Skeletal muscle tissue (tissue), 3 donors: ENCODE measurements at regions not wholly inside any gene's neighbourhood (a gene's known extent, or its start where the extent isn't known, plus 50 kb on each side); places are given as distances from the start of the nearest gene placed in this dataset.

ENCODE experiments used
- H3K27ac ChIP-seq: one replicate; pipeline ENCODE4 v1.7.0; 2013; ENCODE audit warnings: mild to moderate bottlenecking, low read depth, low read length, inconsistent platforms
- H3K27me3 ChIP-seq, 3 donors: one replicate each; pipeline ENCODE4 v1.7.0; 2013; ENCODE audit warnings: low read length in 3 of 3; ENCODE audit not compliant: control insufficient read depth in 3 of 3, insufficient read depth in 3 of 3
- H3K36me3 ChIP-seq, 3 donors: one replicate each; pipeline ENCODE4 v1.7.0; 2013; ENCODE audit warnings: low read length in 3 of 3; ENCODE audit not compliant: control insufficient read depth in 3 of 3, insufficient read depth in 3 of 3
- H3K4me1 ChIP-seq, 3 donors: one replicate each; pipeline ENCODE4 v1.7.0; 2013; ENCODE audit warnings: low read length in 3 of 3, mild to moderate bottlenecking in 3 of 3; ENCODE audit not compliant: control insufficient read depth in 3 of 3, insufficient read depth in 3 of 3
- H3K4me3 ChIP-seq, 3 donors: one replicate each; pipeline ENCODE4 v1.7.0; 2013; ENCODE audit warnings: low read length in 3 of 3
- H3K9ac ChIP-seq, 3 donors: one replicate each; pipeline ENCODE4 v1.7.0; 2013; ENCODE audit warnings: low read length in 3 of 3, mild to moderate bottlenecking in 3 of 3, moderate library complexity in 2 of 3, low read depth in 1 of 3
- H3K9me3 ChIP-seq, 3 donors: one replicate each; pipeline ENCODE4 v1.7.0; 2013; ENCODE audit warnings: low read length in 3 of 3; ENCODE audit not compliant: control insufficient read depth in 3 of 3
- donor health status: Osteomylitis.

DNA sequence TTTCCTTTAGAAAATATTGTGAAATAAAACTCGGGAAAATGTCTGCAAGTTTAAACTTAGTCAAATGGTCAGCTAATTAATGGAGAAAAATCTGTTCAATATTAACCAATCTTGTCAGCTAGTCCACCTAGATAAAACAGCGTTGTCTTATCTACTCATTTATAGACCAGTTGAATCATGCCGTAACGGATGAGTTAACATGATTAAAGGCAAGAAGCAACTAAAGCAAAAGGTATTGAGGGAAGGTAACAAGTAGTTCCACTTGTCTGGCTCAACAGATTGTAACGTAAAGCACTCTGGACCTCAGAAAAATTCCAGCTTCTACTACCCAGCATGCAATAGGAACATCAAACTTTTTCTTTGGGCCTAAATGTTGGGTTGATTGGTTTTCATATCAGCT lies 958.2 kb downstream of the DIAPH3 start:
- Histone ChIP-seq H3K36me3 (no peaks in the 10 kb centered on the region), H3K4me3 (no peak overlapping the region), H3K9me3 (peaks cover 0 to 6% (median 0%) of the 10 kb centered on the region in 3 donors)

GRCh38 chr13:59208405-59209195 lies 955.1 kb downstream of the DIAPH3 start:
- Histone ChIP-seq H3K36me3 (no peaks in the 10 kb centered on the region), H3K9me3 (no peaks in the 10 kb centered on the region), H3K4me1 (no peaks in the 10 kb centered on the region), H3K9ac (no peak overlapping the region), H3K27ac (no peak overlapping the region), H3K27me3 (peaks cover 0 to 10% (median 0%) of the 10 kb centered on the region in 3 donors), H3K4me3 (no peak overlapping the region)

More for the DNA sequence above, 958.2 kb downstream of the DIAPH3 start:
- H3K4me1 ChIP-seq, result no peaks in the 10 kb centered on the region
- no peaks in the 10 kb centered on the region for H3K27me3 ChIP-seq
- H3K27ac ChIP-seq, result no peak overlapping the region
- no peak overlapping the region for H3K9ac ChIP-seq

GRCh38 chr13:59210543-59210942 lies 953.2 kb downstream of the DIAPH3 start:
- H3K9ac ChIP-seq, result no peak overlapping the region
- H3K9me3 ChIP-seq, result no peaks in the 10 kb centered on the region
- H3K27ac ChIP-seq, result no peak overlapping the region
- H3K4me3 ChIP-seq, result no peak overlapping the region
- peaks cover 0 to 10% (median 0%) of the 10 kb centered on the region in 3 donors for H3K27me3 ChIP-seq
- H3K4me1 ChIP-seq, result no peaks in the 10 kb centered on the region
- no peaks in the 10 kb centered on the region for H3K36me3 ChIP-seq

DNA sequence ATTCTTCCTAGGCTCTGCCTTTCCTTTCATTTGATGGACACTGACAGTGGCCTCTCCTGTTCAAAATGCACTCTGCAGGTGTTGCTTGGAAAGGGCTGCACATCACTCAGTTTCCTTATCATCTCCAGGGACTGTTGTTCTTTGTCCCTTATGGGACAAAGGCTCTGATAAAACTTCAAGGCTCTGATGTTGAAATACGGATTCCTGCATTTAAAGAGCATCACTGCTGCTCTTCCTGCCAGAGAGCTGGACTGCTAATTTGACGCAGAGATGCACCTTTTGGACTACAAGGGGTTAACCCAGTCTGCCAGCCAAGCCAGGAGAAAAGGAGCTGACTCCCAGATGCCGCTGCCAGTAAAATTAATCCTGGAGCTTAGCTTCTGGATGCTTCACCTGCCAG lies 952.1 kb downstream of the DIAPH3 start:
- no peak overlapping the region for H3K9ac ChIP-seq
- H3K9me3 ChIP-seq, result no peaks in the 10 kb centered on the region
- no peaks in the 10 kb centered on the region for H3K36me3 ChIP-seq
- H3K4me3 ChIP-seq, result no peak overlapping the region
- H3K27ac ChIP-seq, result no peak overlapping the region
- H3K4me1 ChIP-seq, result no peaks in the 10 kb centered on the region
- H3K27me3 ChIP-seq, result peaks cover 0 to 10% (median 0%) of the 10 kb centered on the region in 3 donors

- Histone ChIP-seq H3K4me3 (no peak overlapping the region), H3K9me3 (no peaks in the 10 kb centered on the region), H3K27ac (no peak overlapping the region), H3K27me3 (no peaks in the 10 kb centered on the region), H3K4me1 (no peaks in the 10 kb centered on the region), H3K9ac (no peak overlapping the region), H3K36me3 (no peaks in the 10 kb centered on the region)
Observed at GRCh38 chr13:59229401-59229800, 934.3 kb downstream of the DIAPH3 start.

DNA sequence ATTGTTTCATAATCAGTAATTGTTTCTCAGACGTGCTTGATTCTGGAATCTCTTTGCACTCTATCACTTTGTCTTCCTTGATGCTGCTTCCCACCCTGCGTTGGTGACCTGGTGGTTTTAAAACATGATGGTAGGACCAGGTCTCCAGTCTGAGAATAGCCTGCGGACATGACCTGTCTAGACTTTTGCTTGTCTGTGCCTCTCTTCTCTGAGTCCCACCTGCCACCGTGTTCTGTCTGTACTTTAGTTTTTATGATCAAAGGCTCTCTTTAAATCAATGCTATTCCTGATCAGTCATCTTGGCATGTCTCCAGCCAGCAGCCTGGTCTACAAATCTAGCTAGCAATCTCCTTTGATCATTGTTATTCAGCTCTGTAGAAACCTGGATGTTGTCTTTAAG lies 933.9 kb downstream of the DIAPH3 start:
- Histone ChIP-seq H3K27me3 (no peaks in the 10 kb centered on the region), H3K9me3 (no peaks in the 10 kb centered on the region), H3K4me1 (no peaks in the 10 kb centered on the region), H3K4me3 (no peak overlapping the region), H3K27ac (no peak overlapping the region), H3K9ac (no peak overlapping the region), H3K36me3 (no peaks in the 10 kb centered on the region)

DNA sequence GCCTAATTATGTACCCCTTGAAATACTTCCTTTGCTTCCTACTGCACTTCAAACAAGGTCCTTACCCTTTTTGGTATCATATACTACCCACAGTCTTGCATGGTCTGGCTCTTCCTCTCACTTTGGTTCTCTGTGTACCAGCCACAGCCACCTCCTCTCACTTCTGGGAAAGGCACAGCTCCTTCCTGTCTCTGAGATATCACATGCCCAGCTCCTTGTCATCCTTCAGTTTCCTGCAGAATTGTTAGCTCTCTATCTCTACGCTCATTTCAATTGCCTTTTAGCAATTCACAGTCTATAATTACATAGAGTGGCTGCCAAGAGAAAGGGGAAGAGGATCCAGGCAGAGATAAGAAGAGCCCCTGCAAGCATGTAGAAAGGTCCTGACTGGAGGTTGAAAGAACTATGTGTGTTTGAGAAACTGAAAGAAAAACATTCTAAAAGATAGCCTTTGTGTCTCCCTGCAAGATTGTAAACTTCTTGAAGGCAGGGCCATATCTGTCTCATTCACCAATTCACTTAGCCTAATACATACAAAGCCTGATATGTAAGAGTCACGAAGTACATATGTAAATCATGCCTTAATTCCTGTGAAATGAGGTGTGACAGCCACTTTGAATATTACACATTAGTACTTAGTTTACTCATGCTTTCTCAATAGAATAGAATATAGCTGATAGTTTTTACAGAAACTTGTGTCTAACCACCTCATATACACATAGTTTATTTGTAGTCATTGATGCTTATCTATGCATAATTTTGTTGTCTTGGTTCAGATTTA lies 933.1 kb downstream of the DIAPH3 start:
- Histone ChIP-seq H3K9ac (no peak overlapping the region), H3K27me3 (no peaks in the 10 kb centered on the region), H3K36me3 (no peaks in the 10 kb centered on the region), H3K4me1 (no peaks in the 10 kb centered on the region), H3K4me3 (no peak overlapping the region), H3K9me3 (no peaks in the 10 kb centered on the region), H3K27ac (no peak overlapping the region)

- no peaks in the 10 kb centered on the region for H3K36me3 ChIP-seq
- no peaks in the 10 kb centered on the region for H3K27me3 ChIP-seq
- no peak overlapping the region for H3K4me3 ChIP-seq
- no peak overlapping the region for H3K27ac ChIP-seq
- H3K9me3 ChIP-seq, result no peaks in the 10 kb centered on the region
- no peaks in the 10 kb centered on the region for H3K4me1 ChIP-seq
- no peak overlapping the region for H3K9ac ChIP-seq
Observed at GRCh38 chr13:59236309-59236919, 927.3 kb downstream of the DIAPH3 start.

DNA sequence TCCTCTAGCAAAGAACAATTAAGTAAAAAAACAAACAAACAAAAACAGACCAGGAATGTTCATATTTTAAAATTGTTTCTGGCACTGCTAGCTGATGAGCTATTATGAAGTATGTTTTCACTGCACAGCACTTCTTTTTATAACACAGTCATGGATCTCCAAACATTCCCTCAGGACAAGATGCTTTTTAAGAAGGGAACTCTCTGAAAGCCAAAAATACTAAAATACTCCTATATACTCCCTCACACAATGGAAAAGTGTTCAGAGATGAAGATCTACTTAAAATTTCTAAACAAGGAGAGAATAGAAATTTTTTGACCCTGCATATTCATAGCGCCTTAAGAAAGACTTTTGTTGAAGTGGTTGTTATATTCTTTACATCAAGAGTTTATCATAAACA lies 926.8 kb downstream of the DIAPH3 start:
- Histone ChIP-seq H3K9ac (no peak overlapping the region), H3K27ac (no peak overlapping the region), H3K27me3 (no peaks in the 10 kb centered on the region), H3K4me3 (no peak overlapping the region), H3K36me3 (no peaks in the 10 kb centered on the region), H3K9me3 (no peaks in the 10 kb centered on the region), H3K4me1 (no peaks in the 10 kb centered on the region)

DNA sequence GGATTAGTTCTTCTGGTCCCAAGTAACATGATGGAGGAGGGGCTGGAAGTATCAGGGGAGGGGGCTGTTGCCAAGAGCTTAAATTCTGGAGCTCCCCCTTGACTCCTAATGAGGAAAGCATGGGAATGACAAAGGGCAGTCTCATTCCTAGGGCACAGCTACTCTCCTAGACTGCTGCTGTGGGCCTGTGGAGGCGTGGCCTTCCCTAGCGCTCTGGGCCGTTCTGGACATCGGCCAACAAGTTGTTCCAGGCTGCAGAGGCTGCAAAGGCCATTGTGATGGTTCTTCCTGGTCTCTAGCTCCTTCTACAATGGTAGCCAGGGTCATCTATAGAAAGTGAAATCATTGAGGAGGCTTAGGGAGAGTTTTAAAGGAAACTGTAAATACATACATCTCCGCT lies 916.6 kb downstream of the DIAPH3 start:
- H3K36me3 ChIP-seq, result no peaks in the 10 kb centered on the region
- H3K27ac ChIP-seq, result no peak overlapping the region
- H3K27me3 ChIP-seq, result no peaks in the 10 kb centered on the region
- H3K4me1 ChIP-seq, result no peaks in the 10 kb centered on the region
- H3K4me3 ChIP-seq, result no peak overlapping the region
- no peaks in the 10 kb centered on the region for H3K9me3 ChIP-seq
- H3K9ac ChIP-seq, result no peak overlapping the region
